ENCODE measurements at regions not wholly inside any gene's neighbourhood (a gene's known extent, or its start where the extent isn't known, plus 50 kb on each side); places are given as distances from the start of the nearest gene placed in this dataset.

DNA sequence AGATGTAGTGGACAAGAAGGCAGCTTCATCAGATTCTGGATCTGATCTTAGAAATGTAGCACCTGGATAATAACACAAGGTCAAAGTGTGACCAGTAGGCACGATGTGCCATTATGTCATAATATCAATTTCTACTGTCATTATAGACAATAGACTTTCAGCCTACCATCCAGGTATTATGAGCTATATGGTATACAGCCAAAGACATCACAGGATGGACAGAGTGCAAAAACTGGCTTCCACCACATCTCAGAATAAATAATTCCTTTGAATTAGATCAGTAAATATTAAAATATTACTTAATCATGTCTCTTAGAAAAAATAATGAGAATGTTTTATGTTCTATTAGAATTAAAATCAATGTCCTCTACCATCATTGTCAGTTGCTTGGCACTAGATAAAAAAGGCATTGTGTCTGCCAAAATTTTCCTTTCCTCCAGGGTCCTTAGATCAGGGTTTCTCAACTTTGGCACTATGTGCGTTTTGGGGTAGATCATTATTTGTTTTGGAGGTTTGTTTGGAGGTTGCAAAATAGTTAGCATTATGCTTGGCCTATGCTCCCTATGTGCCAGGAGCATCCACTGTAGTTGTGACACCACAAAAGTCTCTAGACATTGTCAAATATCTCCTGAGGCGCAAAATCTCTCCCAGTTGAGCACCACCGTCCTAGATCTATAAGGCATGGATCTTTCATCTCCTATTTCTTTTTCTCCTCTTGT is 86.7 kb upstream of the NRIP1 start:
- no peak for DNase-seq (ENCODE audit: low read depth)

- no peak for DNase-seq (ENCODE audit: low read depth)
Observed at GRCh38 chr21:15152591-15152990, 87.8 kb upstream of the NRIP1 start.

- DNase-seq (ENCODE audit: low read depth): no peak
Observed at GRCh38 chr21:15159382-15160020, 94.7 kb upstream of the NRIP1 start.

GRCh38 chr21:15160136-15160535 is 95.3 kb upstream of the NRIP1 start:
- DNase-seq (ENCODE audit: low read depth): no peak

- DNase-seq (ENCODE audit: low read depth): no peak
Observed at GRCh38 chr21:15162921-15163320, 98.1 kb upstream of the NRIP1 start.

DNA sequence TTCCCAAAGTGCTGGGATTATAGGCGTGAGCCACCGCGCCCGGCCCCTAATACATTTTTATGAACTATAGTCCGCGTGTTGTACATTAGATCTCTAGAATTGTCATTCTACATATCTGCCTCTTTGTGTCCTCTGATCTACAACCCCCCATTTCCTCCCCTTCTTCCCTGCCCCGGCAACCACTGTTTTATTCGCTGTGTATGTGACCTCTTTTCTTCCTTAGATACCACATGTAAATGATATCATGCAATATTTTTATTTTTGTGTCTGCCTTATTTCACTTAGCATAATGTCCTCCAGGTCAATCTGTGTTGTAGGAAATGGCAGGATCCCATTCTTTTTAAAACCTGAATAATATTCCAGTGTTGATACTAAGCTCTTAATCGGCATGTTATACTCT is 99.5 kb upstream of the NRIP1 start:
- no peak for DNase-seq (ENCODE audit: low read depth)

GRCh38 chr21:15164678-15165303 is 100.0 kb upstream of the NRIP1 start:
- DNase-seq (ENCODE audit: low read depth): no peak

- no peak for DNase-seq (ENCODE audit: low read depth)
Observed at GRCh38 chr21:15170614-15171013, 105.8 kb upstream of the NRIP1 start.

DNA sequence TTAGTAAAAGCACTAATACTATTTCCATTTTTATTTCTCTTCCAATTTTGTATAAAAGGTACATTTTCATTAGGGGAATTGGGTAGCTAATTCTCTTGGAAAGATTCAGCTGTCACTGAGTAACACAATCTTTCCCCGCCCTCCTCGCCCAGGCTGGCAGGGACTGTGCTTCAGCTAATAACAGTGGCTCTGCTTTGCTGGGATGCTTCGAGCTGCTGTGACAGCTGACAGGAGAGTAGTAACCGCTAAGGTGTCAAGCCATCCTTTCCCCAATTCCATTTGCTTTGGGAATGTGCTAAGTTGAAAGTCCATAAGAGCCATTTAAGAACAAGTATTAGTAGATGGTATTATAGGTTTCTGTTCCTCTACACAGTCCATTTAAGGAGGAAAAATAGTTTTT is 106.7 kb upstream of the NRIP1 start:
- DNase-seq (ENCODE audit: low read depth): no peak

DNA sequence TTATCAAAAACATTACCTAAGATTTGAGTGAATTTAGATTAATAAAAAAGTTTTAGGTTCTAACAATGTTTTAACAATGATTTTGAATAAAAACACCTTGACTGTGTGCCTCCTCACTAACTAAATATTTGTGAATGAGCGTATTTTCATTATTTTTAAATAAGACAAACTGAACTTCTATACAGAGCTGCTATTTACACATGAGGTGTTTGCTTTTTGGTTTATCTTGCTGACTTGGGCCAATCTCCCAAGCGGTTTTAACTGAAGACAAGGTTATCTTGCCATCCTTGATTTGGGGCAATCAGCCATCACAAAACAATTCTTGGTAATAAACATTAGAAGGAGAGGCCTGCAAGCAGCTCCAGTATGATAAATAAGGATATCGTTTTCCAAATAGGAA is 108.2 kb upstream of the NRIP1 start:
- DNase-seq (ENCODE audit: low read depth): no peak

DNA sequence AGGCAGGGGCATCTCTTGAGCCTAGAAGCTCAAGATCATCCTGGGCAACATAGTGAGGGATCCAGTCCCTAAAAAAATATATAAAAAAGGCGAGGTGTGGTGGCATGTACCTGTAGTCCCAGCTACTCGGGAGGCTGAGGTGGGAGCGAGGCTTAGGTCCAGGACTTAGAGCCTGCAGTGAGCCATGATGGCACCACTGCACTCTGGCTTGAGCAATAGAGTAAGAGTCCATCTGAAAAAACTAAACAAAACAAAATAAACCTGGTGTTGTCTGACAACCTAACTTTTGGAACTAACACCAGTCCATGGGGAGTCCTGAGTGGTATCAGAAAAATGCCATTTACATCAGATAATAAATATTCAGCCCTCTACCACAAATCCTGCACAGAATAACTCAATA is 110.1 kb upstream of the NRIP1 start:
- no peak for DNase-seq (ENCODE audit: low read depth)

DNA sequence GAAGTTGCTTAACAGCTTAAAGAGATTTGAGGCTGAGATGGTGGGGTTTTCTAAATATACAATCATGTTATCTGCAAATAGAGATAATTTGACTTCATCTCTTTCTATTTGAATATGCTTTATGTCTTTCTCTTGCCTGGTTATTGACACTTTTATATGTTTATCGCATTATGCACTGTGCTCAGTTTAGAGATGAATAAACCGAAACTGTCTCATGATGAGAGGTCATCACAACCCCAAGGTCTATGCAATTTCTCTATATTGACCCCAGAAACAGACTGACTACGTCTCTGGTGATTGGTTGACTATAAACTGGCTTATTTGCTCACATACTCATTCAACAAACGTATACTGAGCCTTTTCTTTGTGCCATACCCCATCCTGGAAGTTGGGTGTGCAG is 117.9 kb upstream of the NRIP1 start:
- no peak for DNase-seq (ENCODE audit: low read depth)

DNA sequence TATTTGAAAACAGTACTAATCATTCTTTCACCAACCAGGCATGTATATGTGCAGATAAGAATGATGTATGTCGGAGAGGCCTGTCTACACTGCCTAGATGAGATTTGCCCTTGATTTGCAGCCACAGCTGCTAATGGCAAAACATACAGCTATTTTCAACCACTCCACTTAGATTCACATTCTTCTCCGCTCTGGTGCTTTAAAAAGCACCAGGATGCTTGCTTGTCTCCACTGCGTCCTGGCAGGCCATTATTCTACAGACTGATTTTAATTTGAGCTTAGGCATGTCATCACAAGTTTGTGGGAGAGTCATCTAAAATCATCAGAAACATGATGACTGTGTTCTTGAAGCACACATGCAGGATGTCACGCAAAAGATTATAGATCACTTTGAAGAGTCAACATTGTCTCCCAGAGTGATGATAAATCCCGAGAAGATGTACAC is 119.0 kb upstream of the NRIP1 start:
- DNase-seq (ENCODE audit: low read depth): no peak

GRCh38 chr21:15190412-15190811 is 125.6 kb upstream of the NRIP1 start:
- DNase-seq (ENCODE audit: low read depth): no peak

GRCh38 chr21:15190837-15191236 is 126.0 kb upstream of the NRIP1 start:
- DNase-seq (ENCODE audit: low read depth): no peak

- DNase-seq (ENCODE audit: low read depth): no peak
Observed at GRCh38 chr21:15191342-15191741, 126.5 kb upstream of the NRIP1 start.

DNA sequence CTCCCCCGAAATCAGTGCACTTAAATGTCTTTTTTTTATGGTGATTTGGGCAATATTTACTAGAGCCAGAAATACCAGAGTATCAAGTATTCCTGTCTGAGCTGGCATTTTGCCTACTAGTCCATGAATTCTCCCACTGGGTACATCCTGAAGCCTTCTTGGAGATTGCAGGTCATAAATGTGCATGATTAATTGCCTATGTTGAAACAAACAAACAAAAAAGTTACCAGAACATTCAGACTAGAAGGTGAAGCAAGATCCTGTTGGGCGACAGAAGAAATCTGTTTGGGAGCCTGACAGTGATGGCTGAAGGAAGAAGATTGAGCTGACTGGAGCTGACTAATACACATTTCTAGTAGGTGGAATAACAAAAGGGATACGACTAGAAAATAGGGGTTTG is 127.4 kb upstream of the NRIP1 start:
- DNase-seq (ENCODE audit: low read depth): no peak

DNA sequence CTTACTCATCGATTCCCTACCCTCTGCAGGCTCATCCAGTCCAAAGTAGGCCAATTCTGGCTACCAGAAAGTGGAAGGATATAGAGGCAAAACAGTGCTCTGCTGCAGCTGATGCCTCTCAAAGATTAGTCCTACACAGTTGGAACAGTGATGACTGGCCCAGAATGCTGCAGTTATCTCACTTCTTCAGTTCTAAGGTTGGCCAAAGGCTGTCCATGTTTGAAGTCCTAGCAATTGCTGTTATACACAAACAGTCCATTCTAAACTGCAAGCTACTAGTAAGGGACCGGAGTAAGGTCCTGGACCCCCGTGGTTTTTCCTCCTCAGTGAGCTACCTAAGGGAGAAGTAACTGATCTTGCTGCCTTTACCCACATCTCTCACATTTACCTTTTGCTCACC is 129.1 kb upstream of the NRIP1 start:
- DNase-seq (ENCODE audit: low read depth): no peak

DNA sequence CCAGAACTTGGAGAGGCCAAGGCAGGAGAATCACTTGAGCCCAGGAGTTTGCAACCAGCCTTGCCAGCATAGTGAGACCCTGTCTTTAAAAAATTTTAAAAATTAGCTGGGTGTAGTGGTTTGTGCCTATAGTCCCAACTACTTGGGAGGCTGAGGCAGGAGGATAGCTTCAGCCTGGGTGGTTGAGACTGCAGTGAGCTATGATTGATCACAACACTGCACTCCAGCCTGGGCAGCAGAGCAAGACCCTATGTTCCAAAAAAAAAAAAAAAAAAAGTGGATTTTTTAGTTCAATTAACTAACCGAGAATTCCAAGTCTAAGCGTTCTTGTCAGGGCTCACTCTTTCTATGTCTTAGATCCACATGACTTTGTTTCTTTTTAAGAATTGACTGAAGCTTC is 130.3 kb upstream of the NRIP1 start:
- no peak for DNase-seq (ENCODE audit: low read depth)

- DNase-seq (ENCODE audit: low read depth): no peak
Observed at GRCh38 chr21:15195768-15196167, 131.0 kb upstream of the NRIP1 start.

DNA sequence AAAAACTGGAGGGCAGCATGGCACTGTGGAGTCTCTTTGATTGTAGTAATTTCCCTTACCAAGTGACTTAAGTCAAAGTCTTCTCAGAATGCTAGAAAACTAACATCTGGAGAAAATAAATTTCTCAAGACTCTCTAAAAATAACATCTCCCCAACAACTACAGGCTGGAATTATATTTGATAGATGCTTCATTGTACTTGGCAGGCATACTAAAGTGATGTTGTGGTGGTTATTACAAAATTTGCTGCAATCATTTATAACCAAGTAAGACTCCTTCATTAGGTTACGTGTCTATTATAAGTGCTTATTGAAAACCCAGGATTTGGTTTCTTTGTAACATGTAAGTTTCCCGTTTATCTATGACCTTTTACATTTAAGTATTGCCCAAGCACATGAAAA is 132.9 kb upstream of the NRIP1 start:
- DNase-seq (ENCODE audit: low read depth): no peak

DNA sequence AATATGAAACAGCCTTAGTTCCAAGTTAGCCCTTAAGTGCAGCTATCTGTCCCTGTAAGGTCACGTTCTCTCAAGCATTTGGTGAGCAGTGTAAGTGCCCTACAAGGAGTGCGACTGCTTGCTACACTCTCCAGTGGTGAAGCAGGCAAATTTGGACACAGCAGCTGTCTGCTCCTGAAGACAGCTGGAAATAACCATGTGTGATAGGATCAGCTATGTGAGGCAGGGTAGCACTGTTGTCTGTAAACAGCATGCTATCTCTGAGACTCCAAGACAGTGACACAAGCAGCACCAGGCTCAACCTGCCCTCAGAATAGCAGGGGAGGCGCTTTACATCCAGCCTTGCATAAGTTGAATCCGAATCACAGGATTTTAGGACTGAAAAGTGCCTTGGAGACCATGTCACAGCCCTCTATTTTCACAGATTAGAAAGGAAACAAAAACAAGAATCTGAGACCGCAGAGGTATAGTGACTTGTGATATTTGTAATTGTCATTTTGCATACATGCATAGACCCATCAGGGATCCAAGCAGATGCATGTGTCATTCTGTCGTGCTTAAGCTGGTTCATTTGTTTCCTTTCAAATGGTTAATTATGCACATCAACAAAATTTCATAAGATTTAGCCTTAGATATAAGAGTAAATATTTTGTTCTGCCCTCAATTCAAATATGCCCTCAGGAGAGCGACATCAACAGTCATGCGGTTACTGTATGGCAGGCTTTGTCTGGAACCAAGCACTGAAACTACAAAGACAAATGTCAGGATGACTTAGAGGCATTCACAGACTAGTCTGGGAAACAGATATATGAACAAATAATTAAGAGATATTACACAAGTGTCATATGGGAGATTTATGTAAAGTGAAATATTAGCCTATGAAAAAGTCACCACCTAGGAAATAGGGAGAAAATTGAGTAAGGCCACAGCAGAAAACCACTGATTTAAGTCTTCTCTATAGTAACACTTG is 134.9 kb upstream of the NRIP1 start:
- DNase-seq (ENCODE audit: low read depth): no peak
